Activated effector memory CD4-positive, alpha-beta T cell treated with Interleukin-2 at 50 U/mL for 16 hours (primary cell): ENCODE measurements at regions not wholly inside any gene's neighbourhood (a gene's known extent, or its start where the extent isn't known, plus 50 kb on each side); places are given as distances from the start of the nearest gene placed in this dataset.

Source experiments
- DNase-seq: peaks from one replicate; pipeline ENCODE4 v3.0.0-alpha.2; 2020

- DNase-seq = no peak
Observed at GRCh38 chr13:22102271-22102670, 431.4 kb downstream of the FGF9 start.

- no peak for DNase-seq
Observed at GRCh38 chr13:22103046-22104027, 432.5 kb downstream of the FGF9 start.

- no peak for DNase-seq
Observed at GRCh38 chr13:22106058-22106457, 435.2 kb downstream of the FGF9 start.

- no peak for DNase-seq
Observed at GRCh38 chr13:22107549-22107948, 436.7 kb downstream of the FGF9 start.

- DNase-seq = no peak
Observed at GRCh38 chr13:22108283-22108942, 437.5 kb downstream of the FGF9 start.

GRCh38 chr13:22108979-22109378 is 438.1 kb downstream of the FGF9 start:
- DNase-seq = no peak

GRCh38 chr13:22110368-22110767 is 439.5 kb downstream of the FGF9 start:
- DNase-seq = no peak

GRCh38 chr13:22111152-22111783 is 440.4 kb downstream of the FGF9 start:
- DNase-seq = no peak

- no peak for DNase-seq
Observed at GRCh38 chr13:22111961-22112360, 441.1 kb downstream of the FGF9 start.

GRCh38 chr13:22112956-22113745 is 442.3 kb downstream of the FGF9 start:
- DNase-seq = no peak

- DNase-seq = no peak
Observed at GRCh38 chr13:22114630-22115311, 443.9 kb downstream of the FGF9 start.

- no peak for DNase-seq
Observed at GRCh38 chr13:22118158-22118557, 447.3 kb downstream of the FGF9 start.

- no peak for DNase-seq
Observed at GRCh38 chr13:22120646-22121045, 449.8 kb downstream of the FGF9 start.

GRCh38 chr13:22121146-22121739 is 450.4 kb downstream of the FGF9 start:
- no peak for DNase-seq

GRCh38 chr13:22126433-22127021 is 455.7 kb downstream of the FGF9 start:
- DNase-seq = no peak

- DNase-seq = no peak
Observed at GRCh38 chr13:22127277-22128164, 456.6 kb downstream of the FGF9 start.

GRCh38 chr13:22128441-22129408 is 457.9 kb downstream of the FGF9 start:
- DNase-seq = no peak

- no peak for DNase-seq
Observed at GRCh38 chr13:22130254-22130653, 459.4 kb downstream of the FGF9 start.

GRCh38 chr13:22134261-22134660 is 463.4 kb downstream of the FGF9 start:
- no peak for DNase-seq
